ENCODE measurements at regions not wholly inside any gene's neighbourhood (a gene's known extent, or its start where the extent isn't known, plus 50 kb on each side); places are given as distances from the start of the nearest gene placed in this dataset.

GRCh38 chr15:96703794-96704550 is 373.5 kb downstream of the NR2F2 start:
- TF ChIP-seq, protein P1, sequence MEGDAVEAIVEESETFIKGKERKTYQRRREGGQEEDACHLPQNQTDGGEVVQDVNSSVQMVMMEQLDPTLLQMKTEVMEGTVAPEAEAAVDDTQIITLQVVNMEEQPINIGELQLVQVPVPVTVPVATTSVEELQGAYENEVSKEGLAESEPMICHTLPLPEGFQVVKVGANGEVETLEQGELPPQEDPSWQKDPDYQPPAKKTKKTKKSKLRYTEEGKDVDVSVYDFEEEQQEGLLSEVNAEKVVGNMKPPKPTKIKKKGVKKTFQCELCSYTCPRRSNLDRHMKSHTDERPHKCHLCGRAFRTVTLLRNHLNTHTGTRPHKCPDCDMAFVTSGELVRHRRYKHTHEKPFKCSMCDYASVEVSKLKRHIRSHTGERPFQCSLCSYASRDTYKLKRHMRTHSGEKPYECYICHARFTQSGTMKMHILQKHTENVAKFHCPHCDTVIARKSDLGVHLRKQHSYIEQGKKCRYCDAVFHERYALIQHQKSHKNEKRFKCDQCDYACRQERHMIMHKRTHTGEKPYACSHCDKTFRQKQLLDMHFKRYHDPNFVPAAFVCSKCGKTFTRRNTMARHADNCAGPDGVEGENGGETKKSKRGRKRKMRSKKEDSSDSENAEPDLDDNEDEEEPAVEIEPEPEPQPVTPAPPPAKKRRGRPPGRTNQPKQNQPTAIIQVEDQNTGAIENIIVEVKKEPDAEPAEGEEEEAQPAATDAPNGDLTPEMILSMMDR (IDR thresholded peaks at IDR 0.05; ENCODE audit: low read depth, low read length, poor library complexity, severe bottlenecking), result no peak
- no peak for TF ChIP-seq EZH2phosphoT487 (IDR thresholded peaks at IDR 0.05; ENCODE audit: borderline replicate concordance, low read length)
